ENCODE measurements at regions not wholly inside any gene's neighbourhood (a gene's known extent, or its start where the extent isn't known, plus 50 kb on each side); places are given as distances from the start of the nearest gene placed in this dataset.

- Histone ChIP-seq H3K9me2 (ENCODE audit: low read depth, low read length) (no peaks in the 10 kb centered on the region), H3K79me2 (ENCODE audit: insufficient read depth, low read length) (no peaks in the 10 kb centered on the region), H3K27ac (ENCODE audit: low read depth, low read length, poor library complexity, severe bottlenecking) (no peak overlapping the region), H3K9ac (ENCODE audit: low read length) (no peak overlapping the region), H3K36me3 (ENCODE audit: insufficient read depth, low read length) (no peaks in the 10 kb centered on the region), H4K20me1 (ENCODE audit: insufficient read depth, low read length) (no peaks in the 10 kb centered on the region), H3K9me3 (ENCODE audit: low read length) (no peaks in the 10 kb centered on the region), H3K4me1 (ENCODE audit: insufficient read depth, low read length, severe bottlenecking) (no peaks in the 10 kb centered on the region), H3K27me3 (ENCODE audit: insufficient read depth, low read length) (no peaks in the 10 kb centered on the region), H3K4me3 (ENCODE audit: low read depth, low read length, poor library complexity, severe bottlenecking) (no peak overlapping the region), H3F3A (ENCODE audit: insufficient read depth, low read length) (no peaks in the 10 kb centered on the region), H2AFZ (ENCODE audit: low read length) (no peak overlapping the region), H3K4me2 (ENCODE audit: low read length) (no peak overlapping the region)
- TF ChIP-seq CTCF (IDR thresholded peaks at IDR 0.05; ENCODE audit: low read length) (no peak), EZH2 (IDR thresholded peaks at IDR 0.05; ENCODE audit: borderline replicate concordance, low read length) (no peak)
These were observed 355.9 kb downstream of the PRELID2 start for GRCh38 chr5:145479271-145479670.

GRCh38 chr5:145478651-145479050 lies 356.5 kb downstream of the PRELID2 start:
- Histone ChIP-seq H3K27ac (ENCODE audit: low read depth, low read length, poor library complexity, severe bottlenecking) (no peak overlapping the region), H3K36me3 (ENCODE audit: insufficient read depth, low read length) (no peaks in the 10 kb centered on the region), H3K4me2 (ENCODE audit: low read length) (no peak overlapping the region), H3K9me3 (ENCODE audit: low read length) (no peaks in the 10 kb centered on the region), H3K9me2 (ENCODE audit: low read depth, low read length) (no peaks in the 10 kb centered on the region), H3K27me3 (ENCODE audit: insufficient read depth, low read length) (no peaks in the 10 kb centered on the region), H3K79me2 (ENCODE audit: insufficient read depth, low read length) (no peaks in the 10 kb centered on the region), H3K9ac (ENCODE audit: low read length) (no peak overlapping the region), H3F3A (ENCODE audit: insufficient read depth, low read length) (no peaks in the 10 kb centered on the region), H3K4me1 (ENCODE audit: insufficient read depth, low read length, severe bottlenecking) (no peaks in the 10 kb centered on the region), H4K20me1 (ENCODE audit: insufficient read depth, low read length) (no peaks in the 10 kb centered on the region), H2AFZ (ENCODE audit: low read length) (no peak overlapping the region), H3K4me3 (ENCODE audit: low read depth, low read length, poor library complexity, severe bottlenecking) (no peak overlapping the region)
- no peak for TF ChIP-seq CTCF (IDR thresholded peaks at IDR 0.05; ENCODE audit: low read length)
- TF ChIP-seq EZH2 (IDR thresholded peaks at IDR 0.05; ENCODE audit: borderline replicate concordance, low read length): no peak

- no peaks in the 10 kb centered on the region for H3K36me3 ChIP-seq (ENCODE audit: insufficient read depth, low read length)
- no peaks in the 10 kb centered on the region for H3K9me3 ChIP-seq (ENCODE audit: low read length)
- no peak overlapping the region for H3K4me2 ChIP-seq (ENCODE audit: low read length)
- no peak for TF ChIP-seq CTCF (IDR thresholded peaks at IDR 0.05; ENCODE audit: low read length)
- TF ChIP-seq EZH2 (IDR thresholded peaks at IDR 0.05; ENCODE audit: borderline replicate concordance, low read length): no peak
- no peak overlapping the region for H3K9ac ChIP-seq (ENCODE audit: low read length)
- no peaks in the 10 kb centered on the region for H3K4me1 ChIP-seq (ENCODE audit: insufficient read depth, low read length, severe bottlenecking)
- H3K9me2 ChIP-seq (ENCODE audit: low read depth, low read length): no peaks in the 10 kb centered on the region
- no peak overlapping the region for H3K4me3 ChIP-seq (ENCODE audit: low read depth, low read length, poor library complexity, severe bottlenecking)
- no peak overlapping the region for H3K27ac ChIP-seq (ENCODE audit: low read depth, low read length, poor library complexity, severe bottlenecking)
- H3K79me2 ChIP-seq (ENCODE audit: insufficient read depth, low read length): no peaks in the 10 kb centered on the region
- H4K20me1 ChIP-seq (ENCODE audit: insufficient read depth, low read length): no peaks in the 10 kb centered on the region
- no peak overlapping the region for H2AFZ ChIP-seq (ENCODE audit: low read length)
- no peaks in the 10 kb centered on the region for H3K27me3 ChIP-seq (ENCODE audit: insufficient read depth, low read length)
- H3F3A ChIP-seq (ENCODE audit: insufficient read depth, low read length): no peaks in the 10 kb centered on the region
These were observed 362.0 kb downstream of the PRELID2 start for GRCh38 chr5:145473042-145473642.

Measured in OCI-LY1 (cell line).